Gastrocnemius medialis (tissue), 4 donors: ENCODE measurements at regions not wholly inside any gene's neighbourhood (a gene's known extent, or its start where the extent isn't known, plus 50 kb on each side); places are given as distances from the start of the nearest gene placed in this dataset.

Experiments
- CTCF ChIP-seq, 5 experiments: fragments of 450-650 bp in 3 of 5; fragments of 200-600 bp in 2 of 5; sonication (generic) in 2 of 5; IDR thresholded peaks in 4 of 5; conservative IDR thresholded peaks in 1 of 5; 1 replicate in 4 of 5; 2 replicates in 1 of 5; pipeline ENCODE4 v1.5.1; 2016 to 2019; ENCODE audit warnings: antibody characterized with exemption in 5 of 5, mild to moderate bottlenecking in 3 of 5, moderate library complexity in 3 of 5
- POLR2A ChIP-seq, 2 donors: fragments of 450-650 bp; IDR thresholded peaks; one replicate each; pipeline ENCODE4 v1.6.1; 2017; ENCODE audit warnings: antibody characterized with exemption in 2 of 2, mild to moderate bottlenecking in 2 of 2, moderate library complexity in 2 of 2

- TF ChIP-seq POLR2A (IDR thresholded peaks at IDR 0.05) (no peak), CTCF (IDR thresholded peaks at IDR 0.05 in 4 of 5, conservative IDR thresholded peaks at IDR 0.05 in 1 of 5) (no peak)
These were observed 75.3 kb upstream of the TGFBR2 start for GRCh38 chr3:30531017-30531570.
